K562 (cell line): ENCODE measurements at regions not wholly inside any gene's neighbourhood (a gene's known extent, or its start where the extent isn't known, plus 50 kb on each side); places are given as distances from the start of the nearest gene placed in this dataset.

Experiments
- CCAR2 ChIP-seq: fragments of 200-400 bp; formaldehyde crosslinking; IDR thresholded peaks from 2 replicates; pipeline ENCODE4 v1.6.1; 2017; ENCODE audit warnings: mild to moderate bottlenecking, low read depth, low read length
- SMAD2 ChIP-seq: fragments of 150-350 bp; IDR thresholded peaks from 2 replicates; pipeline ENCODE4 v1.6.1; 2014; ENCODE audit warnings: low read depth, mild to moderate bottlenecking, low read length
- TF ChIP-seq, protein P1 (sequence below): IDR thresholded peaks from 2 replicates; pipeline ENCODE4 v1.6.1; 2011; ENCODE audit warnings: borderline replicate concordance, low read depth, mild to moderate bottlenecking, moderate library complexity, low read length; ENCODE audit not compliant: insufficient read depth, poor library complexity, severe bottlenecking
- TF ChIP-seq, protein P2 (sequence below): fragments of 250-450 bp; sonication (Bioruptor Pico); IDR thresholded peaks from 2 replicates; pipeline ENCODE4 v1.6.1; 2021; ENCODE audit warnings: mild to moderate bottlenecking

GRCh38 chr7:130910949-130911944 lies 177.2 kb upstream of the KLF14 start (continued):
- TF ChIP-seq, protein P1, sequence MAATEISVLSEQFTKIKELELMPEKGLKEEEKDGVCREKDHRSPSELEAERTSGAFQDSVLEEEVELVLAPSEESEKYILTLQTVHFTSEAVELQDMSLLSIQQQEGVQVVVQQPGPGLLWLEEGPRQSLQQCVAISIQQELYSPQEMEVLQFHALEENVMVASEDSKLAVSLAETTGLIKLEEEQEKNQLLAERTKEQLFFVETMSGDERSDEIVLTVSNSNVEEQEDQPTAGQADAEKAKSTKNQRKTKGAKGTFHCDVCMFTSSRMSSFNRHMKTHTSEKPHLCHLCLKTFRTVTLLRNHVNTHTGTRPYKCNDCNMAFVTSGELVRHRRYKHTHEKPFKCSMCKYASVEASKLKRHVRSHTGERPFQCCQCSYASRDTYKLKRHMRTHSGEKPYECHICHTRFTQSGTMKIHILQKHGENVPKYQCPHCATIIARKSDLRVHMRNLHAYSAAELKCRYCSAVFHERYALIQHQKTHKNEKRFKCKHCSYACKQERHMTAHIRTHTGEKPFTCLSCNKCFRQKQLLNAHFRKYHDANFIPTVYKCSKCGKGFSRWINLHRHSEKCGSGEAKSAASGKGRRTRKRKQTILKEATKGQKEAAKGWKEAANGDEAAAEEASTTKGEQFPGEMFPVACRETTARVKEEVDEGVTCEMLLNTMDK, result no peak
- TF ChIP-seq, protein P2, sequence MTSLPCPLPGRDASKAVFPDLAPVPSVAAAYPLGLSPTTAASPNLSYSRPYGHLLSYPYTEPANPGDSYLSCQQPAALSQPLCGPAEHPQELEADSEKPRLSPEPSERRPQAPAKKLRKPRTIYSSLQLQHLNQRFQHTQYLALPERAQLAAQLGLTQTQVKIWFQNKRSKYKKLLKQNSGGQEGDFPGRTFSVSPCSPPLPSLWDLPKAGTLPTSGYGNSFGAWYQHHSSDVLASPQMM (CRISPR knock-in tag), result no peak
- TF ChIP-seq SMAD2 (no peak), CCAR2 (no peak)
